PC-9 (cell line): ENCODE measurements at regions not wholly inside any gene's neighbourhood (a gene's known extent, or its start where the extent isn't known, plus 50 kb on each side); places are given as distances from the start of the nearest gene placed in this dataset.

Experiments
- CTCF ChIP-seq: fragments of 200-600 bp; sonication (generic); conservative IDR thresholded peaks from 2 replicates; pipeline ENCODE4 v1.6.1; 2017; ENCODE audit warnings: mixed run types, antibody characterized with exemption, mild to moderate bottlenecking, moderate library complexity
- EZH2 ChIP-seq: fragments of 200-600 bp; sonication (generic); IDR thresholded peaks from 2 replicates; pipeline ENCODE4 v1.8.0; 2017; ENCODE audit warnings: antibody characterized with exemption, low read depth

- TF ChIP-seq CTCF = no peak
- no peak for TF ChIP-seq EZH2
Measured at GRCh38 chrX:45309096-45309495, 108.4 kb upstream of the DIPK2B start.
